Activated CD8-positive, alpha-beta T cell treated with anti-CD3 and anti-CD28 coated beads for 36 hours (primary cell): ENCODE measurements at regions not wholly inside any gene's neighbourhood (a gene's known extent, or its start where the extent isn't known, plus 50 kb on each side); places are given as distances from the start of the nearest gene placed in this dataset.

Experiments used
- ATAC-seq: fragments of 200-7000 bp; cut with Tn5 transposase; one replicate; pipeline ENCODE4 v1.10.0; 2021; ENCODE audit warnings: mild to moderate bottlenecking, moderate library complexity
- CTCF ChIA-PET: fragments of 350-600 bp; sonication (Branson Sonifier 250); formaldehyde crosslinking; loops from one replicate; lab custom pipeline; 2021; ENCODE audit warnings: antibody characterized with exemption; lab: Charles Lee
- POLR2A ChIA-PET: fragments of 350-600 bp; sonication (Branson Sonifier 250); formaldehyde crosslinking; loops from one replicate; lab custom pipeline; 2021; ENCODE audit warnings: antibody characterized with exemption; lab: Charles Lee
- DNase-seq: peaks from one replicate; pipeline ENCODE4 v3.0.0-alpha.2; 2020
- H3K27ac Mint-ChIP-seq: one replicate; pipeline ENCODE4 v1.8.0; 2021; ENCODE audit warnings: mild to moderate bottlenecking, mixed read lengths
- H3K27me3 Mint-ChIP-seq: one replicate; pipeline ENCODE4 v1.8.0; 2021; ENCODE audit warnings: mixed read lengths
- H3K36me3 Mint-ChIP-seq: one replicate; pipeline ENCODE4 v1.8.0; 2021; ENCODE audit warnings: low read depth, mixed read lengths
- H3K4me1 Mint-ChIP-seq: one replicate; pipeline ENCODE4 v1.8.0; 2021; ENCODE audit warnings: low read depth, mixed read lengths
- H3K4me3 Mint-ChIP-seq: one replicate; pipeline ENCODE4 v1.8.0; 2021; ENCODE audit warnings: mild to moderate bottlenecking, moderate library complexity, mixed read lengths
- H3K9me3 Mint-ChIP-seq: one replicate; pipeline ENCODE4 v1.8.0; 2021; ENCODE audit warnings: mixed read lengths
- CTCF ChIP-seq: fragments of 200-600 bp; IDR thresholded peaks from one replicate; pipeline ENCODE4 v1.8.0; 2022; ENCODE audit warnings: antibody characterized with exemption, mild to moderate bottlenecking
- intact Hi-C: fragments of 100-400 bp; cut with micrococcal nuclease; formaldehyde crosslinking; loops from one replicate; pipeline ENCODE4 v1.10.0; 2022

DNA sequence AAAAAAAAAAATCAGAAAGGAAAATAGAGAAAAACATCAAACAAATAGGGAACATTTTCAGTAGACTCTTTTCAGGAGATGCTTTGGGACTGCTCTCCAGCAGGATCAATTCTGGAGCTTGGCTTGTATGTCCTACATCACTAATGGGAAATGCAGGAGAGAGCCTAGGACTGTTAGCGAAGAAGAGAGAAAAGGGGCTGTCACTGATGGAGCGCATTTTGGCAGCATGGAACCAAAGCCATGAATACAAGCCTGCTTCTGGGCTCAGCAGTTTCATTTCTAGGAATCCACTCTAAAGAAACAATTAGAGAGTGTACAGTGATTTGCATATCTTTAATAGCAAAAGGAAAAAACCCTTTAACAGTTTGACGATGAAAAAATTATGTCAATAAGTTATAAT, 203.9 kb downstream of the NUFIP1 start:
- intact Hi-C loops, result no loop called here
- CTCF ChIA-PET, result no interaction called here
- no peak for ATAC-seq
- POLR2A ChIA-PET, result no interaction called here
- Mint-ChIP-seq H3K4me1 (no peaks in the 10 kb centered on the region), H3K9me3 (no peaks in the 10 kb centered on the region), H3K27me3 (no peaks in the 10 kb centered on the region), H3K4me3 (no peak overlapping the region), H3K36me3 (no peaks in the 10 kb centered on the region), H3K27ac (no peak overlapping the region)
- TF ChIP-seq CTCF, result no peak
- DNase-seq, result no peak

DNA sequence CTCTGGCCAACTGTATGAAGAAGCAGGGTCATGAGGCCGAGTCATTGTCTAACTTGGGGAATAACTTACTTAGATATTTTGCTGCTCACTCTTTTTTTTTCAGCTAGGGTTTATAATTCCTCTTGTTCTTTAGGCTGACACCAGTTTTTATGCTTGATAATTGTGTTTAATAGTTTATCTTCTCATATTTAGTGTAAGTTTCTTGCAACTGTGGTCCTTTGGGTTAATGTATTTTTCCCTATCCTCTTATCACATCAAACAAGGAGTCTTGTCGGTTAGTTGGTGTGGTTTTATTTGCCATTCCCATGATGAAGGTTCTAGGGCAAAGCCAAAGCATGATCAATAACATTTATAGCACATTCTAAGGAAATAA, 204.6 kb downstream of the NUFIP1 start:
- Mint-ChIP-seq H3K36me3 (no peaks in the 10 kb centered on the region), H3K27me3 (no peaks in the 10 kb centered on the region), H3K4me1 (no peaks in the 10 kb centered on the region), H3K27ac (no peak overlapping the region), H3K9me3 (no peaks in the 10 kb centered on the region), H3K4me3 (no peak overlapping the region)
- POLR2A ChIA-PET, result no interaction called here
- TF ChIP-seq CTCF, result no peak
- DNase-seq, result no peak
- CTCF ChIA-PET, result no interaction called here
- intact Hi-C loops, result no loop called here
- no peak for ATAC-seq

DNA sequence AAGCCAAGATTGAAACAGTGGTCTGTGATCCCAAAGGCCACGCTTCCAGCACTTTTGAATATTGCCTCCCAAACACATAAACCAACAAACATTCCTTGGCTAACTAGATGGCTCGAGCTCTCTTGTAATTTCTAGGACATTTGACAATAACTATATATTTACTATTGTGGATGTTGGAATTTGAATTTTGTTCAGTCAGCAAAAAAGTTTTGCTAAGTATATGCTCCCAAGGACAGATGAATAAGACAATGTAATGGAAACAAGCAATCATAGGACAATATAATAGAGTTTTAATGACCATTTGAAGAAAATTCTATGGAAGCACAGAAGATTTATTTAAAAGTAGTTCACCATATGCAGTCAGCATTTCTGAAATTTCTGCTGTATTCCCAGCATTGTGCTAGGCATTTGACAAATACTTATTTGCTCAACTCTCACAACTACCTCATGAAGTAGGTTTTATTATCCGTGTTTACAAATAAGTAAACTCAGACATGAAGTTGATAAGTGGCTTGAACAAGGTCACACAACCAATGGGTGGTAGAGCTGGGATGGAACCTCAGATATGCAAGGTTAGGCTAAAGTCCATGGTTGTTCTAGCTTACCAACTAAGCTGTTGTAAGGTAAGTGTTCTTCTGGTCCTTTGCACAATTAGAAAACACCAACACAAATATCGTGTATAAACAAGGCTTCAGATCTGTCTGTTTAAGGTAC, 205.1 kb downstream of the NUFIP1 start:
- DNase-seq, result no peak
- H3K36me3 Mint-ChIP-seq, result no peaks in the 10 kb centered on the region
- TF ChIP-seq CTCF, result no peak
- POLR2A ChIA-PET, result no interaction called here
- no peak overlapping the region for H3K4me3 Mint-ChIP-seq
- no peaks in the 10 kb centered on the region for H3K4me1 Mint-ChIP-seq
- no peaks in the 10 kb centered on the region for H3K27me3 Mint-ChIP-seq
- ATAC-seq, result no peak
- no peak overlapping the region for H3K27ac Mint-ChIP-seq
- intact Hi-C loops, result no loop called here
- H3K9me3 Mint-ChIP-seq, result no peaks in the 10 kb centered on the region
- CTCF ChIA-PET, result no interaction called here

- POLR2A ChIA-PET, result no interaction called here
- CTCF ChIA-PET, result no interaction called here
- H3K27me3 Mint-ChIP-seq, result peaks cover 1% of the 10 kb centered on the region
These were observed 204.6 kb upstream of the TSC22D1 start for GRCh38 chr13:44780591-44781280.

More at GRCh38 chr13:44780591-44781280, 204.6 kb upstream of the TSC22D1 start:
- Mint-ChIP-seq H3K36me3 (no peaks in the 10 kb centered on the region), H3K9me3 (peaks cover 2% of the 10 kb centered on the region), H3K4me1 (no peaks in the 10 kb centered on the region), H3K27ac (no peak overlapping the region), H3K4me3 (no peak overlapping the region)
- intact Hi-C loops, result no loop called here
- DNase-seq (no peak), ATAC-seq (no peak)
- TF ChIP-seq CTCF, result no peak
